ENCODE measurements at regions not wholly inside any gene's neighbourhood (a gene's known extent, or its start where the extent isn't known, plus 50 kb on each side); places are given as distances from the start of the nearest gene placed in this dataset.

DNA sequence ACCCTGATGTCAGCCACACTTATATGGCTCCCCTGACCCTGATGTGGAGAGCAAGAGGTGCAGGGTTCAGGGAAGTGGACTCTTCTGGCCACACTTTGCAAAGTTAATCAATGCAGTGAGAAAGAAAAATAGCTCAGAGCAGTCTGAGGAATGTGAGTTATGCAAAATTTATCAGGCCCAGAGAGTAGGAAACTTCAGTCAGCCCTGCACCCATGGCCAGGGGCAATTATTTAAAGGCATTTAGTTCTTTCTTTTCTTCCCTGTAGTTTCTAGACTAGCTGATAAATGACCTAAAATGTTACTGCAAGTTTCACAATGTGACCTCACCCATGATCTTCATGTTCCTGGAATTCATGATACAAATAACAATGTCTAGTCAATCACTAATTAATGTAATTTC is 143.7 kb upstream of the GGTLC1 start:
- H3K36me3 ChIP-seq = no peaks in the 10 kb centered on the region
- H3K27me3 ChIP-seq = no peaks in the 10 kb centered on the region
- H3K4me3 ChIP-seq = no peak overlapping the region
- TF ChIP-seq, protein P1, sequence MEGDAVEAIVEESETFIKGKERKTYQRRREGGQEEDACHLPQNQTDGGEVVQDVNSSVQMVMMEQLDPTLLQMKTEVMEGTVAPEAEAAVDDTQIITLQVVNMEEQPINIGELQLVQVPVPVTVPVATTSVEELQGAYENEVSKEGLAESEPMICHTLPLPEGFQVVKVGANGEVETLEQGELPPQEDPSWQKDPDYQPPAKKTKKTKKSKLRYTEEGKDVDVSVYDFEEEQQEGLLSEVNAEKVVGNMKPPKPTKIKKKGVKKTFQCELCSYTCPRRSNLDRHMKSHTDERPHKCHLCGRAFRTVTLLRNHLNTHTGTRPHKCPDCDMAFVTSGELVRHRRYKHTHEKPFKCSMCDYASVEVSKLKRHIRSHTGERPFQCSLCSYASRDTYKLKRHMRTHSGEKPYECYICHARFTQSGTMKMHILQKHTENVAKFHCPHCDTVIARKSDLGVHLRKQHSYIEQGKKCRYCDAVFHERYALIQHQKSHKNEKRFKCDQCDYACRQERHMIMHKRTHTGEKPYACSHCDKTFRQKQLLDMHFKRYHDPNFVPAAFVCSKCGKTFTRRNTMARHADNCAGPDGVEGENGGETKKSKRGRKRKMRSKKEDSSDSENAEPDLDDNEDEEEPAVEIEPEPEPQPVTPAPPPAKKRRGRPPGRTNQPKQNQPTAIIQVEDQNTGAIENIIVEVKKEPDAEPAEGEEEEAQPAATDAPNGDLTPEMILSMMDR (IDR thresholded peaks at IDR 0.05) = no peak
- H3K27ac ChIP-seq = no peak overlapping the region
- ATAC-seq (ENCODE audit: low FRiP score in 2 of 2) = no peak
- H3K4me1 ChIP-seq = no peaks in the 10 kb centered on the region
- no peaks in the 10 kb centered on the region for H3K9me3 ChIP-seq
- no peak for DNase-seq

DNA sequence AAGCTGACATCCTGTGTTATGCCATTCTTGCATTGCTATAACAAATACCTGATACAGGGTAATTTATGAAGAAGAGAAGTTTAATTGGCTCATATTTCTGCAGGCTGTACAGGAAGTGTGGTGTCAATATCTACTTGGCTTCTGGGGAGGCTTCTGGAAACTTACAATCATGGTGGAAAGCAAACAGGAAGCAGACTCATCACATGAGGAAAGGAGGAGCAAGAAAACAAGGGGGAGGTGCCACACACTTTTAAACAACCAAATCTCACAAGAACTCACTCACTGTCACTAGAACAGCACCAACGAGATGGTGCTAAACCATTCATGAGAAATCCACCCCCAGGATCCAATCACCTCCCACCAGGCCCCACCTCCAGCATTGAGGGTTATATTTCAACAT is 143.1 kb upstream of the GGTLC1 start:
- WGBS, 2 donors = 53 to 65% methylated on average over 1 of the region's 1 CpG
- Histone ChIP-seq H3K4me3 (no peak overlapping the region), H3K27ac (no peak overlapping the region)

DNA sequence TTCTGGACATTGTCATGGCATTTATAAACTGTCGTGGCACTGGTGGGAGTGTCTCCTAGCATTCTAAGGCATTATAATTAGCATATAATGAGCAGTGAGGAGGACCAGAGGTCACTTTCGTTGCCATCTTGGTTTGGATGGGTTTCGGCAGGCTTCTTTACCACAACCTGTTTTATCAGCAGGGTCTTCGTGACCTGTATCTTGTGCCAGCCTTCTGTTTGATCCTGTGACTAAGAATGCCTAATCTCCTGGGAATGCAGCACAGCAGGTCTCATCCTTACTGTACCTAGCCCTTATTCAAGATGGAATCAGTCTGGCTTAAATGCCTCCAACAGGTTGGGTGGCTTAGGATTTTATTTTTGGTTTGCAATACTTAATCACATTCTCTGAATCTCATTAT is 142.7 kb upstream of the GGTLC1 start:
- Histone ChIP-seq H3K9me3 (no peaks in the 10 kb centered on the region), H3K36me3 (no peaks in the 10 kb centered on the region), H3K4me3 (no peak overlapping the region), H3K27ac (no peak overlapping the region), H3K27me3 (no peaks in the 10 kb centered on the region), H3K4me1 (no peaks in the 10 kb centered on the region)
- ATAC-seq (ENCODE audit: low FRiP score in 2 of 2) = no peak
- 82 to 85% methylated on average over 4 of the region's 4 CpGs for WGBS, 2 donors
- no peak for DNase-seq
- no peak for TF ChIP-seq POLR2AphosphoS5 (IDR thresholded peaks at IDR 0.05)
- no peak for TF ChIP-seq POLR2A (IDR thresholded peaks at IDR 0.05)
- no peak for TF ChIP-seq EP300 (IDR thresholded peaks at IDR 0.05)

More for the DNA sequence above, 143.1 kb upstream of the GGTLC1 start:
- DNase-seq (no peak), ATAC-seq (ENCODE audit: low FRiP score in 2 of 2) (no peak)
- Histone ChIP-seq H3K4me1 (no peaks in the 10 kb centered on the region), H3K9me3 (no peaks in the 10 kb centered on the region), H3K36me3 (no peaks in the 10 kb centered on the region), H3K27me3 (no peaks in the 10 kb centered on the region)
- TF ChIP-seq POLR2AphosphoS5 (IDR thresholded peaks at IDR 0.05) = no peak
- TF ChIP-seq POLR2A (IDR thresholded peaks at IDR 0.05) = no peak
- TF ChIP-seq EP300 (IDR thresholded peaks at IDR 0.05) = no peak
- TF ChIP-seq, protein P1 (IDR thresholded peaks at IDR 0.05) = no peak

DNA sequence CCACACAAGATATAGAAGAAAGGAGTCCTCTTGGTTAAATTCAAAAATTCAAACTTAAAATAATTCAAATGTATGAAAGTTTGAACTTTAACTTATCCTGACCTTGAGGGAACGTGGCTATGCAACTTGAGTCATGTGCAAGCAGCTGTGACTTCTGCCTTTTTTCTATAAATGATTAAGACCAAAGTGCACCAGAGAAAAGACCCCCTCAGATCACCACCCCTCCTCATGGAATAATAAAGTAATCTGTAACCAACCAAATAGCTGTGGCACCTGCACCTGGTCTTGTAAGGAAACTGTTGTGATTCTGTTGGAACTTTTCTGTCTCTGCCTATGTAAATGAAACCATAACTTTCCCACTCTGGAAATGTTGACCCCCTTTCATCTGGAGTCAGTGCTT is 141.1 kb upstream of the GGTLC1 start:
- Histone ChIP-seq H3K4me3 (no peak overlapping the region), H3K27ac (no peak overlapping the region), H3K27me3 (no peaks in the 10 kb centered on the region), H3K4me1 (no peaks in the 10 kb centered on the region), H3K9me3 (no peaks in the 10 kb centered on the region), H3K36me3 (no peaks in the 10 kb centered on the region)
- ATAC-seq (ENCODE audit: low FRiP score in 2 of 2) = no peak
- TF ChIP-seq, protein P1 (IDR thresholded peaks at IDR 0.05) = no peak
- no peak for TF ChIP-seq POLR2AphosphoS5 (IDR thresholded peaks at IDR 0.05)
- TF ChIP-seq POLR2A (IDR thresholded peaks at IDR 0.05) = no peak
- TF ChIP-seq EP300 (IDR thresholded peaks at IDR 0.05) = no peak
- no peak for DNase-seq
- 71 to 87% methylated on average over 1 of the region's 1 CpG for WGBS, 2 donors

DNA sequence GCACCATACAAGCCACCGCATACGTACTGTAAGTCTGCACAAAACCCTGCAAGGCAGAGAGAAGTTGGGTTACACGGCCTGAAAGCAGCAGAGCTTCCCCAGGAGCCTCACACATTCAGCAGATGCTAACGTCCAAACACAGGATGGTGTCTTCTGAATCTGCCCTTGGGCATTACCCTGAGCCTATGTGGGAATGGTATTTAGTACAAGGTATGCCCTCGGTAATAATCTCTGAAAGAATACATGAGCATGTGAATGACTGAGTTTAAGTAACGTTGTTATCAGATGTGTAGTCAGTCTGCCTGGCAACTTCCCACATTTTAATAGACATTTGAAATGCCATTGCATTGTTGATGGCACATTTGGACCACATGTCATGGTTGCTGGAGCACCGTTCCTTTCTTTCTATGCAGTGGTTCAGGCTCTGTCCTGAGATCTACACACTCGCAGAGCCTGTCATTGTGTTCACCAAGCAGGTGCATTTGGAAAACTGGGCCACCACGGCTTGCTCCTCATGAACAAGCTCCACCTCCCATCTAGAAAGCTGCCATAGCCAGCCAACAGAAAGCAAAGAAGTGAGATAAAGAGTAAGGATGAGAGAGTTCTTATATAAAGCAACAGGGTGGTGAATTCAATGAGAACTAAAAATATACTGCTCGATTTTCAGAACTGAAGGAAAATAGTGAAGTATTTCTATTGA is 136.5 kb upstream of the GGTLC1 start:
- TF ChIP-seq POLR2AphosphoS5 (IDR thresholded peaks at IDR 0.05) (no peak), EP300 (IDR thresholded peaks at IDR 0.05) (no peak), POLR2A (IDR thresholded peaks at IDR 0.05) (no peak)
- TF ChIP-seq, protein P1 (IDR thresholded peaks at IDR 0.05) = no peak
- DNase-seq (no peak), ATAC-seq (ENCODE audit: low FRiP score in 2 of 2) (no peak)
- Histone ChIP-seq H3K27ac (no peak overlapping the region), H3K27me3 (no peaks in the 10 kb centered on the region), H3K9me3 (no peaks in the 10 kb centered on the region), H3K36me3 (no peaks in the 10 kb centered on the region), H3K4me3 (no peak overlapping the region), H3K4me1 (no peaks in the 10 kb centered on the region)
- 77 to 81% methylated on average over 10 of the region's 10 CpGs for WGBS, 2 donors

All from upper lobe of left lung (tissue), 6 donors.